MM.1S (cell line): ENCODE measurements at regions not wholly inside any gene's neighbourhood (a gene's known extent, or its start where the extent isn't known, plus 50 kb on each side); places are given as distances from the start of the nearest gene placed in this dataset.

Experiments
- DNase-seq: peaks from one replicate; pipeline ENCODE4 v3.0.0-alpha.2; 2015
- H2AFZ ChIP-seq: fragments of 300-600 bp; sonication (generic); 2 replicates; pipeline ENCODE4 v1.6.0; 2016; ENCODE audit warnings: antibody characterized with exemption, low read length
- H3F3A ChIP-seq: fragments of 300-600 bp; sonication (generic); 2 replicates; pipeline ENCODE4 v1.6.1; 2016; ENCODE audit warnings: mild to moderate bottlenecking, antibody characterized with exemption, low read length, moderate library complexity, mixed read lengths; ENCODE audit not compliant: insufficient read depth
- H3K27ac ChIP-seq: fragments of 300-600 bp; sonication (generic); 2 replicates; pipeline ENCODE4 v1.5.1; 2016; ENCODE audit warnings: mild to moderate bottlenecking, low read length
- H3K27me3 ChIP-seq: fragments of 300-600 bp; sonication (generic); replicated peaks from 2 replicates; pipeline ENCODE4 v1.6.0; 2016; ENCODE audit warnings: low read length; ENCODE audit not compliant: insufficient read depth
- H3K36me3 ChIP-seq: fragments of 300-600 bp; sonication (generic); replicated peaks from 2 replicates; pipeline ENCODE4 v1.6.1; 2016; ENCODE audit warnings: mild to moderate bottlenecking, low read length, mixed read lengths; ENCODE audit not compliant: insufficient read depth
- H3K4me1 ChIP-seq: fragments of 300-600 bp; sonication (generic); 2 replicates; pipeline ENCODE4 v1.6.1; 2016; ENCODE audit warnings: low read length, mixed read lengths
- H3K4me2 ChIP-seq: fragments of 300-600 bp; sonication (generic); 2 replicates; pipeline ENCODE4 v1.6.0; 2016; ENCODE audit warnings: low read depth, low read length
- H3K4me3 ChIP-seq: fragments of 300-600 bp; sonication (generic); 2 replicates; pipeline ENCODE4 v1.5.1; 2016; ENCODE audit warnings: low read length, mixed read lengths
- H3K79me2 ChIP-seq: fragments of 300-600 bp; sonication (generic); 2 replicates; pipeline ENCODE4 v1.6.1; 2016; ENCODE audit warnings: mixed run types, low read length, mixed read lengths
- H3K9ac ChIP-seq: fragments of 300-600 bp; sonication (generic); 2 replicates; pipeline ENCODE4 v1.6.1; 2016; ENCODE audit warnings: low read length, mixed read lengths
- H3K9me2 ChIP-seq: fragments of 300-600 bp; sonication (generic); replicated peaks from 2 replicates; pipeline ENCODE4 v1.6.1; 2016; ENCODE audit warnings: mild to moderate bottlenecking, low read length, mixed read lengths; ENCODE audit not compliant: insufficient read depth
- H3K9me3 ChIP-seq: fragments of 300-600 bp; sonication (generic); replicated peaks from 2 replicates; pipeline ENCODE4 v1.6.1; 2016; ENCODE audit warnings: mild to moderate bottlenecking, low read length, mixed read lengths; ENCODE audit not compliant: insufficient read depth
- H4K20me1 ChIP-seq: fragments of 300-600 bp; sonication (generic); 2 replicates; pipeline ENCODE4 v1.6.1; 2016; ENCODE audit warnings: mild to moderate bottlenecking, low read length, moderate library complexity, mixed read lengths; ENCODE audit not compliant: insufficient read depth
- CTCF ChIP-seq: fragments of 300-600 bp; sonication (generic); IDR thresholded peaks from 2 replicates; pipeline ENCODE4 v1.5.1; 2016; ENCODE audit warnings: antibody characterized with exemption, low read length, mixed read lengths
- EZH2 ChIP-seq: fragments of 300-600 bp; sonication (generic); optimal IDR thresholded peaks from 2 replicates; pipeline ENCODE3; 2017; ENCODE audit warnings: low read depth, mild to moderate bottlenecking, antibody characterized with exemption, low read length, mixed read lengths
- EZH2phosphoT487 ChIP-seq: fragments of 300-600 bp; sonication (generic); IDR thresholded peaks from 2 replicates; pipeline ENCODE4 v1.6.1; 2018; ENCODE audit warnings: antibody characterized with exemption, low read length

GRCh38 chr4:41431276-41431675, 106.7 kb upstream of the LIMCH1 start:
- no peaks in the 10 kb centered on the region for H3K9me3 ChIP-seq
- no peak overlapping the region for H3K4me3 ChIP-seq
- no peaks in the 10 kb centered on the region for H4K20me1 ChIP-seq
- H3K27me3 ChIP-seq, result no peaks in the 10 kb centered on the region
- no peak for TF ChIP-seq EZH2phosphoT487
- TF ChIP-seq EZH2, result no peak
- no peak for TF ChIP-seq CTCF
- no peak overlapping the region for H3K9ac ChIP-seq
- no peak overlapping the region for H3K27ac ChIP-seq
- DNase-seq, result no peak
- no peaks in the 10 kb centered on the region for H3K4me1 ChIP-seq
- H3F3A ChIP-seq, result no peaks in the 10 kb centered on the region
- H3K36me3 ChIP-seq, result no peaks in the 10 kb centered on the region
- no peak overlapping the region for H2AFZ ChIP-seq
- no peaks in the 10 kb centered on the region for H3K9me2 ChIP-seq
- H3K79me2 ChIP-seq, result no peaks in the 10 kb centered on the region
- H3K4me2 ChIP-seq, result no peak overlapping the region

GRCh38 chr4:41432219-41432618, 105.7 kb upstream of the LIMCH1 start:
- no peak overlapping the region for H3K27ac ChIP-seq
- no peaks in the 10 kb centered on the region for H3F3A ChIP-seq
- no peak overlapping the region for H3K9ac ChIP-seq

GRCh38 chr4:41432881-41433280, 105.1 kb upstream of the LIMCH1 start:
- Histone ChIP-seq H4K20me1 (no peaks in the 10 kb centered on the region), H3K27me3 (no peaks in the 10 kb centered on the region), H3F3A (no peaks in the 10 kb centered on the region), H3K36me3 (no peaks in the 10 kb centered on the region), H3K27ac (no peak overlapping the region), H3K4me2 (no peak overlapping the region), H3K79me2 (no peaks in the 10 kb centered on the region), H3K9me3 (no peaks in the 10 kb centered on the region), H2AFZ (no peak overlapping the region), H3K4me1 (0 out of 2 replicates have a peak, but pooled peaks cover 3% of the 10 kb centered on the region), H3K4me3 (no peak overlapping the region), H3K9ac (no peak overlapping the region), H3K9me2 (no peaks in the 10 kb centered on the region)
- no peak for DNase-seq
- TF ChIP-seq CTCF, result no peak
- TF ChIP-seq EZH2, result no peak
- no peak for TF ChIP-seq EZH2phosphoT487

More at GRCh38 chr4:41432219-41432618, 105.7 kb upstream of the LIMCH1 start:
- Histone ChIP-seq H4K20me1 (no peaks in the 10 kb centered on the region), H3K4me2 (no peak overlapping the region), H3K79me2 (no peaks in the 10 kb centered on the region), H3K9me3 (no peaks in the 10 kb centered on the region), H3K36me3 (no peaks in the 10 kb centered on the region), H3K9me2 (no peaks in the 10 kb centered on the region), H3K27me3 (no peaks in the 10 kb centered on the region), H2AFZ (no peak overlapping the region), H3K4me1 (no peaks in the 10 kb centered on the region), H3K4me3 (no peak overlapping the region)
- no peak for TF ChIP-seq CTCF
- no peak for TF ChIP-seq EZH2
- no peak for TF ChIP-seq EZH2phosphoT487
- no peak for DNase-seq
